HEK293 (cell line): ENCODE measurements at regions not wholly inside any gene's neighbourhood (a gene's known extent, or its start where the extent isn't known, plus 50 kb on each side); places are given as distances from the start of the nearest gene placed in this dataset.

ENCODE experiments used
- ZNF335 ChIP-seq: fragments of 450-650 bp; formaldehyde crosslinking; conservative IDR thresholded peaks from 2 replicates; pipeline ENCODE4 v1.5.1; 2016; ENCODE audit warnings: missing biosample characterization, missing genetic modification characterization
- TF ChIP-seq, protein P1 (sequence below): fragments of 450-650 bp; formaldehyde crosslinking; IDR thresholded peaks from 2 replicates; pipeline ENCODE4 v1.5.1; 2016; ENCODE audit warnings: missing biosample characterization, missing genetic modification characterization

DNA sequence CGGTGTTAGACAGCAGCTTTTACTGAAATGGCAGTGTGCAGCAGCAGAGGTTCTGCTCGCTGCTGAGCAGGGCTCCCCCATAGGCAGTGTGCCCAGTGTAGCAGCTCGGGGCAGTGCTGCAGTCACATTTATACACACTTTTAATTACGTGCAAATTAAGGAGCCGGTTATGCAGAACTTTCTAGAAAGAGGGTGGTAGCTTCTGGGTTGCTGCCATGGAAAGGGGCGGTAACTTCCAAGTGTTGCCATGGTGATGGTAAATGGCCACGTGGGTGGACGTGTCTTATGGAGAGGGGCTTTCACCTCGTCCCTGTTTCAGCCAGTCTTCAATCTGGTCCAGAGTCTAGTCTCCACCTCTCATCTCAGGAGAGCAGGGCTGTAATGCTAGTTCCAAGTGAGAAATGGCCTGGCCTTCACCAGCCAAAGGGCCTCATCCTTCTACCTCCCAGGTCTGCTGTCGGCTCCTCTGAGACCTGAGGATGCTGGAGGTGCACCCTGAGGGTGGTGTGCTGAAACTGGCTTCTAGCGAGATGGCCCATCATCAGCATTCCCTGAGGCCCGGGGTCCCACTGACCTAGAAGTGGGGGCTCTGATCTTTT lies 180.5 kb upstream of the PMEPA1 start:
- no peak for TF ChIP-seq ZNF335 (tag by site-specific recombination)
- TF ChIP-seq, protein P1, sequence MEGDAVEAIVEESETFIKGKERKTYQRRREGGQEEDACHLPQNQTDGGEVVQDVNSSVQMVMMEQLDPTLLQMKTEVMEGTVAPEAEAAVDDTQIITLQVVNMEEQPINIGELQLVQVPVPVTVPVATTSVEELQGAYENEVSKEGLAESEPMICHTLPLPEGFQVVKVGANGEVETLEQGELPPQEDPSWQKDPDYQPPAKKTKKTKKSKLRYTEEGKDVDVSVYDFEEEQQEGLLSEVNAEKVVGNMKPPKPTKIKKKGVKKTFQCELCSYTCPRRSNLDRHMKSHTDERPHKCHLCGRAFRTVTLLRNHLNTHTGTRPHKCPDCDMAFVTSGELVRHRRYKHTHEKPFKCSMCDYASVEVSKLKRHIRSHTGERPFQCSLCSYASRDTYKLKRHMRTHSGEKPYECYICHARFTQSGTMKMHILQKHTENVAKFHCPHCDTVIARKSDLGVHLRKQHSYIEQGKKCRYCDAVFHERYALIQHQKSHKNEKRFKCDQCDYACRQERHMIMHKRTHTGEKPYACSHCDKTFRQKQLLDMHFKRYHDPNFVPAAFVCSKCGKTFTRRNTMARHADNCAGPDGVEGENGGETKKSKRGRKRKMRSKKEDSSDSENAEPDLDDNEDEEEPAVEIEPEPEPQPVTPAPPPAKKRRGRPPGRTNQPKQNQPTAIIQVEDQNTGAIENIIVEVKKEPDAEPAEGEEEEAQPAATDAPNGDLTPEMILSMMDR (tag by site-specific recombination): no peak
